ENCODE measurements at regions not wholly inside any gene's neighbourhood (a gene's known extent, or its start where the extent isn't known, plus 50 kb on each side); places are given as distances from the start of the nearest gene placed in this dataset.
A peak's percentile ranks its signal among the peaks of the same experiment; 100 is the strongest.

DNA sequence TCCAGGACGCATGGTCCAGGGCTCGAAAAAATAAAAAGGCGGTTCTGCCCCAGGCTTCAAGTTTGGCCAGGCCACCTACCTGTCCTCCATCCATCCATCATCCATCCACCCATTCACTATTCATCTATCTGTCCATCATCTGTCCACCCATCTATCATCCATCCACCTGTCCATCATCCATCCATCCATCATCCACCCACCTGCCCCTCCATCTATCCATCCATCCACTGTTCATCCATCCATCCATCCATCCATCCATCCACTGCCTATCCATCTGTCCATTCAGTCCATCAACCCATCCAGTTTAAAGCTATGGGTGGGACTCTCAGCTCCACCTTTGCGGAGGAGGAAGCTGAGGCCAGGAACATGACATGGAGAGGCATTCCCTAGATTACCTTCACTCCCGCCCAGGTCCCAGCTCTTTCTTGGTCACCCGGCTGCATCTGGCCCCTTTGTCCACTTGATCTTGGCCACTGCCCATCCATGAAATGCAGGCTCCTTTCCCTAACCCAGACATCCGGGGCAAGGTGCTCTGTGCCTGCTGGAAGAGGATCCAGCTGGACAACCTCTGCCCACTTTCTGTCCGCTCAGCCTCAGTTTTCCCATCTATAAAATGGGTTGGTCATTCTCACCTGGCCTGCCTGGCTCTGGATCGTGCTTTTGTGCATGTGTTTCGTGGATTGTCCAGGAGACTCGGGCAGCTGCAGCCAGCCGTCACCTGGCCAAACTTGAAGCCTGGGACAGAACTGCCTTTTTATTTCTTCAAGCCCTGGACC lies 236.0 kb upstream of the CIBAR2 start:
- WGBS, 2 donors = 93% methylated on average over 12 of the region's 12 CpGs
- intact Hi-C loops (cut with DNase I; ENCODE audit: low total_unique reads) = no loop called here
- no peak for TF ChIP-seq POLR2A (IDR thresholded peaks at IDR 0.05)
- TF ChIP-seq, protein P1, sequence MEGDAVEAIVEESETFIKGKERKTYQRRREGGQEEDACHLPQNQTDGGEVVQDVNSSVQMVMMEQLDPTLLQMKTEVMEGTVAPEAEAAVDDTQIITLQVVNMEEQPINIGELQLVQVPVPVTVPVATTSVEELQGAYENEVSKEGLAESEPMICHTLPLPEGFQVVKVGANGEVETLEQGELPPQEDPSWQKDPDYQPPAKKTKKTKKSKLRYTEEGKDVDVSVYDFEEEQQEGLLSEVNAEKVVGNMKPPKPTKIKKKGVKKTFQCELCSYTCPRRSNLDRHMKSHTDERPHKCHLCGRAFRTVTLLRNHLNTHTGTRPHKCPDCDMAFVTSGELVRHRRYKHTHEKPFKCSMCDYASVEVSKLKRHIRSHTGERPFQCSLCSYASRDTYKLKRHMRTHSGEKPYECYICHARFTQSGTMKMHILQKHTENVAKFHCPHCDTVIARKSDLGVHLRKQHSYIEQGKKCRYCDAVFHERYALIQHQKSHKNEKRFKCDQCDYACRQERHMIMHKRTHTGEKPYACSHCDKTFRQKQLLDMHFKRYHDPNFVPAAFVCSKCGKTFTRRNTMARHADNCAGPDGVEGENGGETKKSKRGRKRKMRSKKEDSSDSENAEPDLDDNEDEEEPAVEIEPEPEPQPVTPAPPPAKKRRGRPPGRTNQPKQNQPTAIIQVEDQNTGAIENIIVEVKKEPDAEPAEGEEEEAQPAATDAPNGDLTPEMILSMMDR (IDR thresholded peaks at IDR 0.05) = no peak
- H3K4me3 ChIP-seq (ENCODE audit: low read depth, poor library complexity, severe bottlenecking) = no peak overlapping the region
- no peak for DNase-seq (ENCODE audit: low spot score in 2 of 2)

DNA sequence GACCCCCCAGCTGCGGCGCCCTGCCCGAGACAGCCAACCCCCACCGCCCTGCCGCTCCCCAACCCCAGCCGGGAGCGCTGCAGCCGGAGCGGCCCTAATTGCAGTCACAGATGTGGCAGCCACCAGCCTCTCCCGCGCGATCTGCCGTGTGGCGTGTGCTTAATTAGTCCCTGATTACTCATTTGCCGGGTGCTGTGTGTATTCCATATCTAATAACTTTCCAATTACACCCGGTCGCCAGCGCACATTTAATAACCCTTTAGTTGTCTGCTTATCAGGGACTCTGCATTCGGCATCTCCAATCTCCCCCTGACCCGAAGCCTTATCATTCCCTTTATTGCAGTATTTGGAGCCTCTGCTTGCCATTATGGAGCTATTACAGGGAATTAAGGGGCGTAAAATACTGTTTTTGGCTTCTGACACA lies 236.7 kb upstream of the CIBAR2 start:
- no peak overlapping the region for H3K4me3 ChIP-seq (ENCODE audit: low read depth, poor library complexity, severe bottlenecking)
- 37 to 53% methylated on average over 21 of the region's 21 CpGs for WGBS, 2 donors
- intact Hi-C loops (cut with DNase I; ENCODE audit: low total_unique reads) = no loop called here
- no peak for DNase-seq (ENCODE audit: low spot score in 2 of 2)
- no peak for TF ChIP-seq POLR2A (IDR thresholded peaks at IDR 0.05)
- TF ChIP-seq, protein P1 (IDR thresholded peaks at IDR 0.05) = no peak

DNA sequence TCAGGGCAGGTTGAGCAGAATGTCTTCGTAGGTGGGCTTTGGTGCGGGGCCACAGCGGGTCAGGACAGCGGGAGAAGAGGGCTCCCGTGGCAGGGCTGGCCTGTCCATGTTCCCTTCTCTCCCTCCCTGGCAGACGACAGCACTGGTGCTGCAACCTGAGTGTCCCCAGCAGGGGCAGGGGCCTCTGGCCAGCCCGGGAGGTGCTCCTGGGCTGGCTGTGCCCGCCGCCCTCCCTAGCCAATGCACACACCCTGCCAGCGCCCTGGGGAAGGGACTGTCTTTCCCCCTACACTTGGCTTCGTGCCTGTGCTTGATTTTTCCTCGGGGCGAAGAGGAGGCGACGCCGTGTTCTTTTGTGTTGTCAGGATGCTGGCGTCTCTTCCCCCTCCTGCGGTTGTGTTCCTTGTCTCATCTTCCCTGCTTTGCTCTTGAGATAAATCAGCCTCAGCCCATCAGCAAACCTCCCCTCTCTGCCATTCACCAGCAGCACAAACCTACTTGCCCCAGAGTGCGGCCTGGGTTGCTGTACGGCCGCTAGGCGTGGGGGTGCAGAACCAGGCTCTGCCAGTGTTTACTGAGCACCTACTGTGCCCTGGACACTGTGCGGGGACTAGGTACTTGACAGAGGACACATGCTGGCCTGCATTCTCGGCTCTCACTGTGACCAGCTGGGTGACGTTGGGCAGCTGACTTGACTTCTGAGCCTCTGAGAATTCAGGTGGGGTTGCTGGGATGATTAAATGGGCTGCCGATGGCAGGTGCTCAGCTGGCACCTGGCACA lies 237.3 kb upstream of the CIBAR2 start:
- intact Hi-C loops (cut with DNase I; ENCODE audit: low total_unique reads) = no loop called here
- no peak for DNase-seq (ENCODE audit: low spot score in 2 of 2)
- no peak overlapping the region for H3K4me3 ChIP-seq (ENCODE audit: low read depth, poor library complexity, severe bottlenecking)
- 53 to 58% methylated on average over 26 of the region's 26 CpGs for WGBS, 2 donors
- TF ChIP-seq POLR2A (IDR thresholded peaks at IDR 0.05) = no peak
- TF ChIP-seq, protein P1 (IDR thresholded peaks at IDR 0.05) = no peak

DNA sequence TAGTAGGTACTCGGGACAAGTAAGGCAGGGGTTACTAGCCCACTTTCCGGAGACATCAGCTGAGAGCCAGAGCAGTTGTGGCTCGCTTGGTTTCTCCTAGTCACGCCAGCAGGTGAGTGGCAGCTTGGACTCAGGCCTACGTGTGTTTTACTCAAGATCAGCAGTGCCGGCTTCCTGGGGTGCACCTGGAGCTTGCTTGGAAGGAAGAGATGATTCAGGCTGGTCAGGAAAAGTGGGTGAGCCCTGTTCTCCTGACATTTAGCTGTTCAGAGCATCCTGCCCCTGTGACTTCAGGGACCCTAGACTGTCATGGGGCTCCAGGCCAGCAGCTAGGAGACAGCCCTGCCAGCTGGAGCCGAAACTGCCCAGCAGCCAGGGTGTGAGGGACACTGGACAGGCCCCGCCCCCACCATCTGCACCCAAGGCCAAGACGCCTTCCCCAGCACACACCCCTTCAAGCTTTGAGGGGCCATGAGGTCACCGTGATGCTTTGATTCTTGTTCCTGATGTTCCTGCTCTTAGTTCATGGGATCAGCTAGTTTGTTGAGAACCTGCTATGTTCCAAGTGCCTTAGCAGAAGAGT lies 238.0 kb upstream of the CIBAR2 start:
- H3K4me3 ChIP-seq (ENCODE audit: low read depth, poor library complexity, severe bottlenecking) = no peak overlapping the region
- intact Hi-C loops (cut with DNase I; ENCODE audit: low total_unique reads) = no loop called here
- WGBS, 2 donors = 60 to 67% methylated on average over 10 of the region's 10 CpGs
- TF ChIP-seq, protein P1 (IDR thresholded peaks at IDR 0.05) = no peak
- no peak for TF ChIP-seq POLR2A (IDR thresholded peaks at IDR 0.05)
- DNase-seq (ENCODE audit: low spot score in 2 of 2) = no peak

DNA sequence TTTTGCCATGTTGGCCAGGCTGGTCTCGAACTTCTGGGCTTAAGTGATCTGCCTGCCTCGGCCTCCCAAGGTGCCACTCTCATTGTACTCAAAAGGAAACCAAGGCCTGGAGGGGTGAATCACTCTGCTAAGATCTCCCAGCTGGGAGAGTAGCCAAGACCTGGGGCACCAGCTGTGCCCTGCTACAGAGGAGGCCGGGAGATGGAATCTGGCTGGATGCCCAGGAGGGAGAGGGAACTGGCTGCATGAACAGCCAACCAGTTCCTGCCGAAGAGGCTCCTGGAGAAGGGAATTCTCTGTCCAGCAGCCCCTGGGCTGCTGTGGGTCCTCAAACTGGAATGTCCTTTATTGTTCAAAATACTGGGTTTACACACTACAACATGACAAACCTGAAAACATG lies 238.7 kb upstream of the CIBAR2 start:
- TF ChIP-seq, protein P1 (IDR thresholded peaks at IDR 0.05) = no peak
- TF ChIP-seq POLR2A (IDR thresholded peaks at IDR 0.05) = no peak
- peak; percentile 90 to 96 for DNase-seq (ENCODE audit: low spot score in 2 of 2)
- intact Hi-C loops (cut with DNase I; ENCODE audit: low total_unique reads) = no loop called here
- 10 to 21% methylated on average over 3 to 4 of the region's 4 CpGs for WGBS, 2 donors
- no peak overlapping the region for H3K4me3 ChIP-seq (ENCODE audit: low read depth, poor library complexity, severe bottlenecking)

Measured in lower leg skin (tissue), 4 donors.